Fibroblast of pulmonary artery (primary cell): ENCODE measurements at regions not wholly inside any gene's neighbourhood (a gene's known extent, or its start where the extent isn't known, plus 50 kb on each side); places are given as distances from the start of the nearest gene placed in this dataset.

Experiments
- DNase-seq: peaks from one replicate; pipeline ENCODE4 v3.0.0-alpha.2; 2010; ENCODE audit warnings: low read depth
- H3K4me3 ChIP-seq: replicated peaks from 2 replicates; pipeline ENCODE4 v1.5.1; 2011; ENCODE audit warnings: low read depth, mild to moderate bottlenecking, control low read depth, low read length, moderate library complexity
- CTCF ChIP-seq: IDR thresholded peaks from 2 replicates; pipeline ENCODE4 v1.5.1; 2011; ENCODE audit warnings: mild to moderate bottlenecking, control low read depth, low read length, inconsistent platforms; ENCODE audit errors: missing control alignments

GRCh38 chr1:65691972-65692371 is 100.7 kb upstream of the PDE4B start:
- peak; percentile 1 for DNase-seq
- H3K4me3 ChIP-seq, result no peak overlapping the region
- no peak for TF ChIP-seq CTCF

GRCh38 chr1:65694126-65694525 is 98.6 kb upstream of the PDE4B start:
- no peak for DNase-seq
- TF ChIP-seq CTCF, result no peak

GRCh38 chr1:65694933-65695332 is 97.8 kb upstream of the PDE4B start:
- no peak for TF ChIP-seq CTCF
- H3K4me3 ChIP-seq, result no peak overlapping the region
- no peak for DNase-seq

More at GRCh38 chr1:65694126-65694525, 98.6 kb upstream of the PDE4B start:
- no peak overlapping the region for H3K4me3 ChIP-seq

DNA sequence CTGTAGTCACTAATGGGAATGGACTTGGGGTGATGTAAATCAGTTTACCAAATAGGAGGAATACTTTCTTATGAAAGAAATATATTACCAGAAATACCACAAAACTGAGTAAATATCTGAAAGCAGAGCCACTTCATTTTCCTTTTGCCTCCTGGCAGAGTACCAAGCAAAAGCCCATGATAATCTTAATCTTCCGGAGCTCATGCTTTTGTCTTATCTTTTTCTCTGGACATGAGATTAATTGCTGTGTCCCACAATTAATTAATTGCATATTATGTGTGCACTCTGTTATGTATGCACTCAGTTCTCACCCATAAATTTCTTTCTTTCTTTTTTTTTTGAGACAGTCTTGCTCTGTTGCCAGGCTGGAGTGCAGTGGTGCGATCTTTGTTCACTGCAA is 94.1 kb upstream of the PDE4B start:
- DNase-seq, result no peak
- no peak for TF ChIP-seq CTCF
- H3K4me3 ChIP-seq, result no peak overlapping the region

GRCh38 chr1:65703853-65704252 is 88.8 kb upstream of the PDE4B start:
- TF ChIP-seq CTCF, result no peak
- H3K4me3 ChIP-seq, result no peak overlapping the region
- DNase-seq, result no peak

DNA sequence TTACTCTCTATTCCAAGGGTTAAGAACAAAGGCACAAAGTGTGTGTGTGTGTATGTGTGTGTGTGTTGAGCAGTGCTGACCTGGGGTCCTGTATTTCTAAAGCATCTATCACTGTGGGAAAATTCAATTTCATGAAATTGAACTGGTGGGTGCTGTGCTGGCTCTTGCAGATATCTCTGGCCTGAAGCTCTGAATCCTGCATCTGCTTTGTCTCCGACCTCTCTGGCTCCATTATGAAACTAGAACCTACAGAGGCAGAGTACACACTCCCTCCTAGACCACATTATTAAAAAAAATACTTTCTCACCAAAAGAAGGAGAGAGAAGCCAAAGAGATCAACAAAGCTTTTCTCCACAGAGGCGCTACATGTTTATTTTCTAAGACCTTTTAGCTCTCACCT is 88.4 kb upstream of the PDE4B start:
- H3K4me3 ChIP-seq, result no peak overlapping the region
- no peak for TF ChIP-seq CTCF
- no peak for DNase-seq

GRCh38 chr1:65717815-65718454 is 74.8 kb upstream of the PDE4B start:
- H3K4me3 ChIP-seq, result no peak overlapping the region
- TF ChIP-seq CTCF, result peak; percentile 20
- peak; percentile 44 for DNase-seq
